ENCODE measurements at regions not wholly inside any gene's neighbourhood (a gene's known extent, or its start where the extent isn't known, plus 50 kb on each side); places are given as distances from the start of the nearest gene placed in this dataset.

DNA sequence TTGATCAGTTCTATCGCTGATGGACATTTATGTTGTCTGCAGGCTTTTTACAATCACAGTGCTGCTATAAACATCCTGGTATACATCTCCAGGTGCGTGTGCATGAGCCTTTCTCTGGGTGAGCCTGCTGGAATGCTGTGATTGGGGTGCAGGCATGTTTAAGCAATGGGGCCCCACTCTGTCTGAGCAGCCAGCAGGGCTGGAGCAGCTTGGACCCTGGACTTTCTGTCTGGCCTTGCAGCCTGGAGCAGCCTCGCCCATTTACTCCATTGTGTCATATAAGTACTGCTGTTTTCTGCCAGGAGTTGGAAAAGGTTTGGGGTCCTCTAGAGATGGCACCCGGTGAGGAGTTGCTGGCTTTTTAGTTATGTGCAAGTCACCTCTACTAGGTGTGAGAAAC is 199.0 kb downstream of the KIF26A start:
- TF ChIP-seq POLR2A (IDR thresholded peaks at IDR 0.05; ENCODE audit: low read length) (no peak), GATA1 (IDR thresholded peaks at IDR 0.05; ENCODE audit: low read depth, low read length) (no peak)

All from erythroblast (primary cell).